ENCODE measurements at regions not wholly inside any gene's neighbourhood (a gene's known extent, or its start where the extent isn't known, plus 50 kb on each side); places are given as distances from the start of the nearest gene placed in this dataset.

DNA sequence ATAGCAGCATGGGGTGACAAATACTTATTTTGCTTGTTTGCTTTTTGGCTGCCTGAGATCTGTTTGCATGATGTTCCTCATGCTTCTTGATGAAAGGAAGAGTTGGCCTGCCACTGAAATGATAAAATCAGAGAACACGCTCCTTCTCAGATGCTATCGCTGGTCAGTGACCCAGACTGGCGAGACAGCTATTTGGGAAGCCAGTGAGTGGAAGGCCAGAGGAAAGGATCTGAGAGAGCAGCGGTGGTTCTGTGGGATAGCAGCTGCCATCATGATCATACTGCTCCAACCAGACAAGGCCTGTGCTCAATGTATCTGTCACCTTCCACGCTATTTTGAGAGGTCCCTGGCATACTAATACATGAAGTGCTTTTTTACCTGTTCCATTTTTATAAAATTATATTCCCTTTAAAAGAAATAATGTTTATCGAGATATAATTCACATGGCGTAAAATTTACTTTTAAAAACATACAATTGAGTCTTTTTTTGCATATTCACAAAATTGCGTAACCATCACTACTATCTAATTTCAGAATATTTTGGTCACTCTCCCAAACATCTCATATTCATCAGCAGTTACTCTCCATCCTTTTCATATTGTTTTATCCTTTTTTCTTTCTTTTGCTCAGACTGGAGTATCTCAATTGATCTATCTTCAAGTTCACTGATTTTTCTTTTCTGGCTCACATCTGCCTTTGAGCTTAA, 695.1 kb downstream of the TNS3 start:
- POLR2A ChIA-PET (ENCODE audit: low non-redundant PET) = no interaction called here
- no peak for DNase-seq (ENCODE audit: low spot score)
- TF ChIP-seq, protein P1, sequence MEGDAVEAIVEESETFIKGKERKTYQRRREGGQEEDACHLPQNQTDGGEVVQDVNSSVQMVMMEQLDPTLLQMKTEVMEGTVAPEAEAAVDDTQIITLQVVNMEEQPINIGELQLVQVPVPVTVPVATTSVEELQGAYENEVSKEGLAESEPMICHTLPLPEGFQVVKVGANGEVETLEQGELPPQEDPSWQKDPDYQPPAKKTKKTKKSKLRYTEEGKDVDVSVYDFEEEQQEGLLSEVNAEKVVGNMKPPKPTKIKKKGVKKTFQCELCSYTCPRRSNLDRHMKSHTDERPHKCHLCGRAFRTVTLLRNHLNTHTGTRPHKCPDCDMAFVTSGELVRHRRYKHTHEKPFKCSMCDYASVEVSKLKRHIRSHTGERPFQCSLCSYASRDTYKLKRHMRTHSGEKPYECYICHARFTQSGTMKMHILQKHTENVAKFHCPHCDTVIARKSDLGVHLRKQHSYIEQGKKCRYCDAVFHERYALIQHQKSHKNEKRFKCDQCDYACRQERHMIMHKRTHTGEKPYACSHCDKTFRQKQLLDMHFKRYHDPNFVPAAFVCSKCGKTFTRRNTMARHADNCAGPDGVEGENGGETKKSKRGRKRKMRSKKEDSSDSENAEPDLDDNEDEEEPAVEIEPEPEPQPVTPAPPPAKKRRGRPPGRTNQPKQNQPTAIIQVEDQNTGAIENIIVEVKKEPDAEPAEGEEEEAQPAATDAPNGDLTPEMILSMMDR (conservative IDR thresholded peaks at IDR 0.05; ENCODE audit: low read depth) = no peak
- CTCF ChIA-PET = no interaction called here
- H3K27ac ChIP-seq = no peak overlapping the region

DNA sequence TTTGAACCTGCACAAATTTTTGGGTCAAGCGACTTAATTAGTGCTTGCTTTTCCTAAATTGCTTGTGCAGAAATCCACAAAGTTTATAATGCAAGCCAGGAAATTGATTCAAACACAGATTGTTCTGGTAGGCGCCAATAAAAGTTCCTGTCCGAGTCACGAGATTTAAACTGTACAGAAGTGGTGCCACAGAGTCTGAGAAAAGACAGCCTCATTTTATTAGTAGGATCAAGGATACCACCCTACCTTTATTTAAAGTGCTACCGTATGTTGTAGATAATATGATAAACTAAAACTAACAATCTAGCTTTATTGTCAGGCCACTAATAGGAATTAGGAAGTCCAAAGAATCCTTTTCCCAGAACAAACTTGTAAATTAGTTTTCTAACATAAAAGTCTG, 696.7 kb downstream of the TNS3 start:
- POLR2A ChIA-PET (ENCODE audit: low non-redundant PET) = no interaction called here
- CTCF ChIA-PET = no interaction called here
- no peak for DNase-seq (ENCODE audit: low spot score)

GRCh38 chr7:46881507-46882127, 700.3 kb downstream of the TNS3 start:
- CTCF ChIA-PET = no interaction called here

More for the DNA sequence above, 696.7 kb downstream of the TNS3 start:
- TF ChIP-seq, protein P1 (conservative IDR thresholded peaks at IDR 0.05; ENCODE audit: low read depth) = no peak
- no peak overlapping the region for H3K27ac ChIP-seq

GRCh38 chr7:46880508-46881196, 701.3 kb downstream of the TNS3 start:
- CTCF ChIA-PET = interaction anchor here (0.5 to 0.6 kb wide), 2 partner anchors 127 to 166 kb away, joined by 3 to 8 read pairs; no protein-coding TSS in a partner anchor

More at GRCh38 chr7:46881507-46882127, 700.3 kb downstream of the TNS3 start:
- DNase-seq (ENCODE audit: low spot score) = no peak
- POLR2A ChIA-PET (ENCODE audit: low non-redundant PET) = no interaction called here
- H3K27ac ChIP-seq = no peak overlapping the region
- TF ChIP-seq, protein P1 (conservative IDR thresholded peaks at IDR 0.05; ENCODE audit: low read depth) = no peak

DNA sequence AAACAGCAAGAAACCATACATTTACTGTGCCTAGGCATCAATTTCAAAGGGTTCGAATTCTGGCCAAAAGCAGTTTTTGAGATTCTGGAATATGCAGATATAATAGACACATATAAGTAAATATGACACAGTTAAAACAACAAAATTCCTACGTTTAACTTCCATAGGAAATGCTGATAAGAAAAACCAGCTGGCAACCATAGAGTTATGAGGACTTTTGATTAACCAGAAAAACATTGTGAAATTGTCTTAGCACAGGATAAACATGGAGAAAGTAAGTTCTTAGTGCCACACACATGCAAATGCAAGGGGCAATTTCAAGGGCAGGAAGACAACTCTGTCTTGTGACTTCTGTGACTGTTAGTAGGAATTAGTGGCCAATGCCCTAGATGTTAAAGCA, 702.1 kb downstream of the TNS3 start:
- TF ChIP-seq, protein P1 (conservative IDR thresholded peaks at IDR 0.05; ENCODE audit: low read depth) = no peak
- ChIA-PET CTCF (interaction anchor here (0.6 kb wide), 1 partner anchor 128 kb away, joined by 3 read pairs; no protein-coding TSS in a partner anchor), POLR2A (ENCODE audit: low non-redundant PET) (interaction anchor here (0.6 kb wide), 1 partner anchor 60 kb away, joined by 3 read pairs; no protein-coding TSS in a partner anchor)
- no peak overlapping the region for H3K27ac ChIP-seq
- no peak for DNase-seq (ENCODE audit: low spot score)

More at GRCh38 chr7:46880508-46881196, 701.3 kb downstream of the TNS3 start:
- TF ChIP-seq, protein P1 (conservative IDR thresholded peaks at IDR 0.05; ENCODE audit: low read depth) = no peak
- no peak overlapping the region for H3K27ac ChIP-seq
- POLR2A ChIA-PET (ENCODE audit: low non-redundant PET) = no interaction called here
- no peak for DNase-seq (ENCODE audit: low spot score)

GRCh38 chr7:46871516-46871915, 710.4 kb downstream of the TNS3 start:
- CTCF ChIA-PET = no interaction called here
- no peak overlapping the region for H3K27ac ChIP-seq
- no peak for DNase-seq (ENCODE audit: low spot score)
- TF ChIP-seq, protein P1 (conservative IDR thresholded peaks at IDR 0.05; ENCODE audit: low read depth) = no peak
- POLR2A ChIA-PET (ENCODE audit: low non-redundant PET) = no interaction called here

Data from RWPE1 (cell line).